ENCODE measurements at regions not wholly inside any gene's neighbourhood (a gene's known extent, or its start where the extent isn't known, plus 50 kb on each side); places are given as distances from the start of the nearest gene placed in this dataset.

GRCh38 chr4:26150948-26151347, 169.9 kb upstream of the RBPJ start:
- Histone ChIP-seq H3K36me3 (ENCODE audit: control insufficient read depth, low read depth, low read length) (no peaks in the 10 kb centered on the region), H3K4me1 (ENCODE audit: control insufficient read depth, low read depth, low read length) (no peaks in the 10 kb centered on the region), H3K27ac (ENCODE audit: low read length) (no peak overlapping the region)

GRCh38 chr4:26151615-26152014, 169.2 kb upstream of the RBPJ start:
- Histone ChIP-seq H3K9me3 (ENCODE audit: control insufficient read depth, low read depth, low read length) (no peaks in the 10 kb centered on the region), H3K27me3 (ENCODE audit: control insufficient read depth, insufficient read depth, low read length) (no peaks in the 10 kb centered on the region), H3K36me3 (ENCODE audit: control insufficient read depth, low read depth, low read length) (no peaks in the 10 kb centered on the region), H3K4me1 (ENCODE audit: control insufficient read depth, low read depth, low read length) (no peaks in the 10 kb centered on the region), H3K4me3 (ENCODE audit: low read length) (no peak overlapping the region), H3K9ac (ENCODE audit: low read length) (no peak overlapping the region), H3K27ac (ENCODE audit: low read length) (no peak overlapping the region)

More at GRCh38 chr4:26150948-26151347, 169.9 kb upstream of the RBPJ start:
- Histone ChIP-seq H3K4me3 (ENCODE audit: low read length) (no peak overlapping the region), H3K27me3 (ENCODE audit: control insufficient read depth, insufficient read depth, low read length) (no peaks in the 10 kb centered on the region), H3K9ac (ENCODE audit: low read length) (no peak overlapping the region), H3K9me3 (ENCODE audit: control insufficient read depth, low read depth, low read length) (no peaks in the 10 kb centered on the region)

GRCh38 chr4:26152056-26152455, 168.8 kb upstream of the RBPJ start:
- Histone ChIP-seq H3K27ac (ENCODE audit: low read length) (no peak overlapping the region), H3K9me3 (ENCODE audit: control insufficient read depth, low read depth, low read length) (no peaks in the 10 kb centered on the region), H3K4me1 (ENCODE audit: control insufficient read depth, low read depth, low read length) (no peaks in the 10 kb centered on the region), H3K9ac (ENCODE audit: low read length) (no peak overlapping the region), H3K36me3 (ENCODE audit: control insufficient read depth, low read depth, low read length) (no peaks in the 10 kb centered on the region), H3K4me3 (ENCODE audit: low read length) (no peak overlapping the region), H3K27me3 (ENCODE audit: control insufficient read depth, insufficient read depth, low read length) (no peaks in the 10 kb centered on the region)

GRCh38 chr4:26157541-26157940, 163.3 kb upstream of the RBPJ start:
- Histone ChIP-seq H3K27me3 (ENCODE audit: control insufficient read depth, insufficient read depth, low read length) (no peaks in the 10 kb centered on the region), H3K9me3 (ENCODE audit: control insufficient read depth, low read depth, low read length) (no peaks in the 10 kb centered on the region), H3K9ac (ENCODE audit: low read length) (no peak overlapping the region), H3K36me3 (ENCODE audit: control insufficient read depth, low read depth, low read length) (no peaks in the 10 kb centered on the region), H3K4me1 (ENCODE audit: control insufficient read depth, low read depth, low read length) (no peaks in the 10 kb centered on the region), H3K27ac (ENCODE audit: low read length) (no peak overlapping the region), H3K4me3 (ENCODE audit: low read length) (no peak overlapping the region)

- H3K27ac ChIP-seq (ENCODE audit: low read length), result no peak overlapping the region
- H3K9me3 ChIP-seq (ENCODE audit: control insufficient read depth, low read depth, low read length), result no peaks in the 10 kb centered on the region
- no peaks in the 10 kb centered on the region for H3K36me3 ChIP-seq (ENCODE audit: control insufficient read depth, low read depth, low read length)
- no peaks in the 10 kb centered on the region for H3K27me3 ChIP-seq (ENCODE audit: control insufficient read depth, insufficient read depth, low read length)
- peaks cover 5% of the 10 kb centered on the region for H3K4me1 ChIP-seq (ENCODE audit: control insufficient read depth, low read depth, low read length)
- no peak overlapping the region for H3K4me3 ChIP-seq (ENCODE audit: low read length)
- no peak overlapping the region for H3K9ac ChIP-seq (ENCODE audit: low read length)
Measured at GRCh38 chr4:26160591-26160990, 160.2 kb upstream of the RBPJ start.

GRCh38 chr4:26161030-26161824, 159.6 kb upstream of the RBPJ start:
- no peaks in the 10 kb centered on the region for H3K36me3 ChIP-seq (ENCODE audit: control insufficient read depth, low read depth, low read length)

GRCh38 chr4:26162101-26162500, 158.7 kb upstream of the RBPJ start:
- Histone ChIP-seq H3K4me1 (ENCODE audit: control insufficient read depth, low read depth, low read length) (peaks cover 5% of the 10 kb centered on the region), H3K9me3 (ENCODE audit: control insufficient read depth, low read depth, low read length) (no peaks in the 10 kb centered on the region), H3K36me3 (ENCODE audit: control insufficient read depth, low read depth, low read length) (no peaks in the 10 kb centered on the region), H3K4me3 (ENCODE audit: low read length) (no peak overlapping the region), H3K27me3 (ENCODE audit: control insufficient read depth, insufficient read depth, low read length) (no peaks in the 10 kb centered on the region), H3K9ac (ENCODE audit: low read length) (no peak overlapping the region), H3K27ac (ENCODE audit: low read length) (no peak overlapping the region)

More at GRCh38 chr4:26161030-26161824, 159.6 kb upstream of the RBPJ start:
- Histone ChIP-seq H3K4me3 (ENCODE audit: low read length) (no peak overlapping the region), H3K4me1 (ENCODE audit: control insufficient read depth, low read depth, low read length) (peaks cover 5% of the 10 kb centered on the region), H3K9me3 (ENCODE audit: control insufficient read depth, low read depth, low read length) (no peaks in the 10 kb centered on the region), H3K27me3 (ENCODE audit: control insufficient read depth, insufficient read depth, low read length) (no peaks in the 10 kb centered on the region), H3K27ac (ENCODE audit: low read length) (no peak overlapping the region), H3K9ac (ENCODE audit: low read length) (no peak overlapping the region)

GRCh38 chr4:26163425-26164362, 157.1 kb upstream of the RBPJ start:
- Histone ChIP-seq H3K36me3 (ENCODE audit: control insufficient read depth, low read depth, low read length) (no peaks in the 10 kb centered on the region), H3K27me3 (ENCODE audit: control insufficient read depth, insufficient read depth, low read length) (no peaks in the 10 kb centered on the region), H3K4me3 (ENCODE audit: low read length) (no peak overlapping the region), H3K27ac (ENCODE audit: low read length) (no peak overlapping the region), H3K9ac (ENCODE audit: low read length) (no peak overlapping the region), H3K9me3 (ENCODE audit: control insufficient read depth, low read depth, low read length) (no peaks in the 10 kb centered on the region), H3K4me1 (ENCODE audit: control insufficient read depth, low read depth, low read length) (peaks cover 5% of the 10 kb centered on the region)

- Histone ChIP-seq H3K4me3 (ENCODE audit: low read length) (no peak overlapping the region), H3K27me3 (ENCODE audit: control insufficient read depth, insufficient read depth, low read length) (no peaks in the 10 kb centered on the region), H3K36me3 (ENCODE audit: control insufficient read depth, low read depth, low read length) (no peaks in the 10 kb centered on the region), H3K9me3 (ENCODE audit: control insufficient read depth, low read depth, low read length) (no peaks in the 10 kb centered on the region), H3K9ac (ENCODE audit: low read length) (no peak overlapping the region), H3K27ac (ENCODE audit: low read length) (no peak overlapping the region), H3K4me1 (ENCODE audit: control insufficient read depth, low read depth, low read length) (no peaks in the 10 kb centered on the region)
Measured at GRCh38 chr4:26171501-26171900, 149.3 kb upstream of the RBPJ start.

- Histone ChIP-seq H3K4me1 (ENCODE audit: control insufficient read depth, low read depth, low read length) (no peaks in the 10 kb centered on the region), H3K27ac (ENCODE audit: low read length) (no peak overlapping the region), H3K36me3 (ENCODE audit: control insufficient read depth, low read depth, low read length) (no peaks in the 10 kb centered on the region), H3K27me3 (ENCODE audit: control insufficient read depth, insufficient read depth, low read length) (no peaks in the 10 kb centered on the region), H3K9me3 (ENCODE audit: control insufficient read depth, low read depth, low read length) (no peaks in the 10 kb centered on the region), H3K9ac (ENCODE audit: low read length) (no peak overlapping the region), H3K4me3 (ENCODE audit: low read length) (no peak overlapping the region)
Measured at GRCh38 chr4:26171941-26172340, 148.9 kb upstream of the RBPJ start.

- H3K27me3 ChIP-seq (ENCODE audit: control insufficient read depth, insufficient read depth, low read length), result no peaks in the 10 kb centered on the region
- H3K9me3 ChIP-seq (ENCODE audit: control insufficient read depth, low read depth, low read length), result no peaks in the 10 kb centered on the region
- H3K27ac ChIP-seq (ENCODE audit: low read length), result no peak overlapping the region
- no peak overlapping the region for H3K4me3 ChIP-seq (ENCODE audit: low read length)
- H3K4me1 ChIP-seq (ENCODE audit: control insufficient read depth, low read depth, low read length), result no peaks in the 10 kb centered on the region
- no peak overlapping the region for H3K9ac ChIP-seq (ENCODE audit: low read length)
- no peaks in the 10 kb centered on the region for H3K36me3 ChIP-seq (ENCODE audit: control insufficient read depth, low read depth, low read length)
Measured at GRCh38 chr4:26173619-26174018, 147.2 kb upstream of the RBPJ start.

Data from iPS-18a (cell line).